ENCODE measurements at regions not wholly inside any gene's neighbourhood (a gene's known extent, or its start where the extent isn't known, plus 50 kb on each side); places are given as distances from the start of the nearest gene placed in this dataset.

DNA sequence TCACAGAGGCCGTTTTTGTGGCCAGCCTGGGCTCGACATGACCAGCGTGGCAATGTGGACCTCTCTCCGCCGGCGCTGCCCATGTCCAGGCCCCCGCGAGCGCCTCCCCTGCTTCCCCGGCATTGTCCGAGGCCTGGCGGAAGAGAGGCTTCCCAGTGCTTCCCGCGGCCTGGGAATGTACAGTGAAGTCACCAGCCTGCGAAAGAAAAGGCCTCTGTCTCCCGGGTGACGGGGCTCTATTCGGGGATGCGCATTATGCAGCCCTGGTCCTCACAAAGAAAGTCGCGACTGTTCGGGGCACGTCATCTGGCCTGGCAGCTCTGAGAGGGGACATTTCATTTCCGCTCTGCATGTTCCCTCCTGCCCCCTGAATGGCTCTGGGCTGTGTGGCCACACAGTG lies 109.2 kb upstream of the AGAP1 start:
- no peak for TF ChIP-seq FOXK2 (IDR thresholded peaks at IDR 0.05)
- TF ChIP-seq SUZ12 (IDR thresholded peaks at IDR 0.05), result no peak
- no peak for TF ChIP-seq SP1 (IDR thresholded peaks at IDR 0.05)
- no peak for TF ChIP-seq TARDBP (IDR thresholded peaks at IDR 0.05)
- no peak for TF ChIP-seq ELF4 (IDR thresholded peaks at IDR 0.05)

All from HEK293T (cell line).